SW 1271 (cell line): ENCODE measurements at regions not wholly inside any gene's neighbourhood (a gene's known extent, or its start where the extent isn't known, plus 50 kb on each side); places are given as distances from the start of the nearest gene placed in this dataset.

ENCODE experiments used
- DNase-seq, 2 experiments: peaks; one replicate each; lab custom pipeline; 2025; lab: John Stamatoyannopoulos, UW

- DNase-seq: no peak
Observed at GRCh38 chr5:145246961-145247744, 588.0 kb downstream of the PRELID2 start.

DNA sequence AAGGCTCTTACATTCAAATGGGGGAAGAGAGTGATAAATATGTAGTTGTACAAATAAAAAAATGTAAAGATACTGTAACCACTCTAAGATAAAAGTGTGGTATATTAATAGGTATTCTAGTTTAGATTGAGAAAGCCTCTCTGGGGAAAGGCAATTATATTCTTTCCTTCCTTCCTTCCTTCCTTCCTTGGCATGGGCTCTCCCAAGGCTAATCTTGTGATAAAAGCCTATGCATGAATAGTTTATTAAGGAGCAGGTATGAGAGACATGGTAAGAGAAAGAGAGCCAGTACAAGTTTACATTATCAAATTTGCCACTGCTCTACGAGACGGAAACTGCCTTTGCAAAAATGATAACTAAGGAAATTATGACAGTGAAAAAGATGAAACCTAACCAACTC, 588.8 kb downstream of the PRELID2 start:
- DNase-seq: no peak

- no peak for DNase-seq
Observed at GRCh38 chr5:145245354-145245753, 589.8 kb downstream of the PRELID2 start.

DNA sequence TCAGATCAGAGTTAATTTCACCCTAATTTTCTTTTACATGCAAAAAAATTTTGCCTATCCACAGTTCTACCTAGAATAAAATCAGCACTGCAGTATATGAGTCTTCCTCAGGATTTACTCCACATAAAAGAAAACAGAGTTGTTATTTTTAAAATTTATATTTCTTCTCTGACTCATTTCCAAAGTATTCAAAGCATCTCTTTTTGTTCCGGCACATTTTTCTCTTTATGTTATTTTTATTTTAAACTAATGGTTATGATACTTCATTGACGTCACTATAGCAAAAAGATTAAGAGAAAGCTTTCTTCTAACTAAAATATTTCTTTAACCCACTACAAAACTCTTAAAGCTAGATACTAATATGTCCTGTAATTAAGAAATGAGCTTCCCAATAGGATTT, 590.4 kb downstream of the PRELID2 start:
- DNase-seq: no peak

DNA sequence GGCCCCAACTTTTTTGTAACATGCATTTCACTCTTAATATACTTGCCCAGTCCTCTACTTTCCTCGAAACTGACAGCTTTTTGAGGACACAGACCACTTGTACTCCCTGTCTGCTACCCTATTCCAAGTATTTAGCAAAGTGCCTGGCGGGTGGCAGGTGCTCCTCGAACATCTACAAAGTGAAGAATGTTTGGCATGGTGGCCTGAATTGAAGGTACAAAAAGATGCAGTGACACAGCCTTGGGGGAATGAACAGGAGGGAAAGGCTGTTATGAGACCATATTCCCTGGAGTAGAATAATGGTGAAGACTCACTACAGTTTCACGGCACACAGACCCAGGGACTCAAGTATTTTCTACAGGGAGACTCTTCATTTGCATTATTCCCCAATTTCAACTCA, 590.9 kb downstream of the PRELID2 start:
- no peak for DNase-seq

DNA sequence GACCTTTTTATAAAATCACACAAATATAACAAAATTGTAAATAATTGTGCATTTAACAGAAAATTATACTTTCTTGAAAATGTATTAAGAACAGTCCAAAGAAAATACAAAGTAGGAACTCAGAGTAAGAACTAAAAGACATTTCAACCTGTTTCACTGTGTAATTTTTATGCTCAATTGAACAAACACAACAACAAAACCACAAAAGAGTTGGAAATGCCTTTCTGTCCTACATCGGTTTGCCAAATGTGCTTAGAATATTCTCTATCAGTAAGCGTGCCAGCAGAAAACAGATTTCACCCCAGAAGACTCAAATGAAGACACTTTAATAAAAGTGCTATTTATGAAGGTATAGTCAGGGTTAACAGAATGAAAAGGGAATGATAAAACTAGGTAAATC, 592.1 kb downstream of the PRELID2 start:
- DNase-seq: no peak

DNA sequence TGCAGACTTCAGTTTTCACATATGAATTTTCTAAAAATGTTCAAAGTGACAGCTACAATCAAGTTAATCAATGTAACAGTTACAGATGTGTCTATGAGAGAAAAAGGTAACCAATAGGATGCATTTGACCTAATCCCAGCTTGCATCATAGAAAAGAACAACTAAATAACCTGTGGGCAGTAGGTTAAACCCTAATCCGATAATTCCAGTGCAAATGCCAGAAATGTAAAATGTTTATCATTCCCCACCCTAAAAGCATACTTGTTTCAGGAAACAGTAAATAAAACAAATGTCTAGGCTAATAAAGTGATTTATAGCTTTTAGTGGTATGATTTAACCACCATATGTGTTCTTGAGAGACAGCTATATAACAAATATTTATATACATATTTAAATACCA, 592.6 kb downstream of the PRELID2 start:
- DNase-seq: no peak

DNA sequence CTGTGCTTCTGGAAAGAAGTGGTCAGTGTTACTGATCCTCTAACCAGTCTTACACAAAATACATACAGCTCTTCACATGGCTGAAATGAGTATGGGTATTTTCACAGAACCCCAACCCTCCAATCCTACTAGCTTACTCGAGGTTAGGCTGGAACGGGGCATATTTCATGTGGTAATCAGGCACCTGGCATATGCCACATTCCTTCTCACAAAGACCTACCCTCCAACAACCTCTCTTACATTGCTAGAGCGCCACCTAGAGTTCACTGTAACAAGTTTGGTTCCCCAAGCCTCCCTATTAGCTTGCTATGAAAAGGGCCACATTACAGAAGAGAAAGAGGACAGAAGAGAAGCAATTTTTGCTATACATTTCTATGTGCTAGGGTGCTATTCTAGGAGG, 597.3 kb downstream of the PRELID2 start:
- DNase-seq: peak; percentile 45 to 67

GRCh38 chr5:145236983-145237382, 598.2 kb downstream of the PRELID2 start:
- no peak for DNase-seq

DNA sequence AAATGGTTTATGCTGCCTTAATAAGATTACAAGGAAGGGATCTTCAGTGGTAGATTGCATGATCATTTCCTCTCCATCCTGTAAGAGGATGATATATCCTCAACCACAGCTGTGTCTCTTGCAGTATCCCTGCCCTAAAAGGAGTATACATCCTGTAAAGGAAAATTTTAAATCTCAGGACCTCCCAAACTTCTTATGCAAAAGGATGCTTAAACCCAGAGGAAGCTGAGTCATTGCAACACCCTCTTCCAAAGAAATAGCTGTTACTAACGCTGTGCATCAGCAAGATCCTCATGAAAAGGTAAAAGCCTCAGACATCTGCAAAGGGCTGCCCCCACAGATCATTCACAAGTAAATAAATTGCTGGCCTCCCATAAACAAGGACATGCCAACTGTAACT, 599.0 kb downstream of the PRELID2 start:
- DNase-seq: no peak

- no peak for DNase-seq
Observed at GRCh38 chr5:145233461-145233860, 601.7 kb downstream of the PRELID2 start.

GRCh38 chr5:145230781-145231180, 604.4 kb downstream of the PRELID2 start:
- DNase-seq: no peak

GRCh38 chr5:145228564-145228963, 606.6 kb downstream of the PRELID2 start:
- DNase-seq: no peak

- no peak for DNase-seq
Observed at GRCh38 chr5:145227881-145228280, 607.3 kb downstream of the PRELID2 start.

- no peak for DNase-seq
Observed at GRCh38 chr5:145226726-145227125, 608.4 kb downstream of the PRELID2 start.

GRCh38 chr5:145225529-145225928, 609.6 kb downstream of the PRELID2 start:
- no peak for DNase-seq

GRCh38 chr5:145223582-145223981, 611.6 kb downstream of the PRELID2 start:
- DNase-seq: no peak

GRCh38 chr5:145222622-145223021, 612.5 kb downstream of the PRELID2 start:
- no peak for DNase-seq

DNA sequence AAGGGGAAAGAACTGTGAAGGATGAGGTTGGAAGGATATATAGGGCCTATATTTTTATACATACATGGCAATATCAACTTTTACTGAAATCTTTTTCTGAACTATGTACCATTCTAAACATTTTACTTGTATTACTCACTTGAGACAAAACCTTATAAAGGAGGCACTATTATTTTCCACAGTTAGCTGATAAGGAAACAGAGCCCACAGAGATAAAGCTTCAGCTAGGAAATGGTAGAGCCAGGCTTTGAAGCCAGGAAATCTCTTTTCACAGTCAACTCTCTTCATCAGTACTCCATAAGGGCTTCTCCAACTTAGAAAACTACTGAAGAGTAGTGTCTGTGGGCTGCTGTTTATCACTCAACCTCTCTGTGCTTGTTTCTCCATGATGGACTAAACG, 613.7 kb downstream of the PRELID2 start:
- DNase-seq: no peak

GRCh38 chr5:145220481-145220880, 614.7 kb downstream of the PRELID2 start:
- no peak for DNase-seq

DNA sequence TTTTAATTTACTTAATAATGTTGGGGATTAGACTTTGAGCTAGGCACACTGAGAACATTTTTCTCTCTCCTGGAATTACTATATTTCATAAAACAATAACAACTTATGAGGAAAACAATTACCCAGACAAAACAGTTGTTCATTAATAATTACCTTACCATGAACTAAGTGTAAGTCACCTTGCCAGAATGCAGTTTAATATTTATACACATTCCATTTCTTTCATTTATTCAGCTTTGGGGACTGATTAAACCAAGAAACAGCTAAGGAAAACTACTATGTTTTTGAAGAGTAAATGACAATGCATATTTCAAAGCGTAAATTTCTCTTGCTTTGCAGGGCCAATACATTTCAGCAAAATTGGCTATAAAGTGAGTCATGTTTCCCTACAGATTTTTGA, 616.2 kb downstream of the PRELID2 start:
- no peak for DNase-seq

- DNase-seq: no peak
Observed at GRCh38 chr5:145218019-145218418, 617.1 kb downstream of the PRELID2 start.

DNA sequence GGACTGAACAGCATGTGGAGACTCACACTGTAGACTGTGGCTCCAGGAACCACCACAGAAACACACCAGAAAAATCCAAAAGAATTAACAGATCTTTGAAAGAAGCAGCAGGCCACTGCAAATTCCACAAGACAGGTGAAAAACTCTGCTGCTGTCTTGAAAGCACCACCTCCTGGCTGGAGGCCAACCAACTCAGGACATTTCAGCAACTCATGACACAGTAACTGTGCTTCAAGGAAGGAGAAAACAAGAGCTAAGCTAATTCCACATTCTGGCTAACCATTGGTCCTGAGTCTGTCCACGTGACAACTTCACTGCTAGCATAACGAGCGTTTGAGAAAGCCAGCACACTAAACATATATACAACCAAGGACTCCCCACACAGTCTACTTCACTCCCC, 625.1 kb downstream of the PRELID2 start:
- DNase-seq: no peak

DNA sequence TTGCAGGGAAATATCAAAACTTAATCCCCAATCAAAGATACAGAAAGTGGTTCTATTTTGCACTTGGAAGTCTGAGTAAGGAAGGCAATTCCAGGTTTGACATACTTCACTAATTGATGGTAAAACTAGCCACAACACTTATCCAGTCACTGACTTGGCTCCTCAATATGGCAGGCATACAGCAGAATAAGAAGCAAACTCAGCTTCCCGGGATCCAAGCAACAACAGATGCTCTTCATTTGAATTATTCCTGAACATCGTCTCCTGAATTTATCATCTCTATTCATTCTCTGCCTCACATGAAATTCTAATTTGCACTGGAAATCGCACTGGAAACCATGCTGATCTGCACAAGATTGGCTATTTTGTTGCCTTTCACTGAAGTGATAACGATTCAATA, 629.6 kb downstream of the PRELID2 start:
- DNase-seq: no peak
